ENCODE measurements at regions not wholly inside any gene's neighbourhood (a gene's known extent, or its start where the extent isn't known, plus 50 kb on each side); places are given as distances from the start of the nearest gene placed in this dataset.
"Not testable (repeated sequence)": the region's sequence is repeated elsewhere in the genome, so short reads cannot be mapped to it uniquely, and the experiment has no call there.

DNA sequence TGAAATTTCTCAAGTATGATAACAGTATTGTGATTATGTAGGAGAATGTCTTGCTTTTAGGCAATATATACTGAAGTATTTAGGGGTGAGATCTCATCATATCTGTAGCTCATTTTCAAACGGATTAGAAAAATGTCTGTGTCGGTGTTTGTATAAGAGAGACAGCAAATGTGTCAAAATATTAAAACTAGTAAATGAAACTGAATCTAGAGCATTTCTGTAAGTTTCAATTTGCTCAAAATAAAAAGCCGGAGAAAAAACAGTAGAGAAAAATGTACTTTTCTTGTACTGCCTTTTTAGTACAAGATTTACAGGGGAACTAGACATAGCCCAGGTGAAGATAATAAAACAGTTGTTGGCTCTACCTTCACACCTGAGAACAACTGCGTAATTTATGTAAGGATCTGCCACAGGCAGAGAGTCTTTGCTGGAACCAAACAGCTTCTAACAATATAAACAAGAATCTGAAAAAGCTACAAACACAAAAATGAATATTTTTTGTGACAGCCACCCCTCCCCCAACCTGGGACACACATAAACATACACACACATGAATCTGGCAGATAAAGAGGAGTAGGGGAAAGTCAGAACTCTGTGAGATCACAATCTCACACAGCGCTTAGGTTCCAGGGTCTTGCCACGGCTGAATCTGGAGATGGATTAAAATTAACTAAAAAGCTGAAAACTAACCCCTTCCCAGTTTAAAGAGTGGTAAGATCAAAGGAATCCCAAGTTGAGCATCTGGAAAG is 153.3 kb downstream of the AVL9 start:
- no peak for DNase-seq (ENCODE audit: extremely low spot score)
- CTCF ChIA-PET = no interaction called here
- POLR2A ChIA-PET = no interaction called here
- no peak for TF ChIP-seq CTBP1 (IDR thresholded peaks at IDR 0.05; ENCODE audit: borderline replicate concordance)

DNA sequence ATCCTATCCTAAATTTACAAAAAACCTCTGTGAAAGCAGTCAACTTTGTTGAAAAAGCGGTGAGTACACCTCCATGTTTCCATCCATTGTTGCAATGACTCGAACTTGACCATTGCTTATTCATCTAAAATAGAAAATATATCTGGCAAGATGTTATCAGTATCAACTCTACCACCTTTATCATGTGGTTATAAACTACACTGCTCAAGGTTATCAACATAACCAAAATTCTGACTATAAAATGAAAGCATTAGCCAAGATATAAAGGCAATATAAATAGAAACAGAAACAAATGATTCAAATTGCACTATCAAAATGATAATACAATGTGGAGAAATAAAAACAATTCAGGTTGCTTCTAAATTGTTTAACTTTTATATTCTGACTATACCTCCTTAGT is 150.0 kb downstream of the AVL9 start:
- POLR2A ChIA-PET; CTCF ChIA-PET; DNase-seq (ENCODE audit: extremely low spot score): not testable (repeated sequence)

DNA sequence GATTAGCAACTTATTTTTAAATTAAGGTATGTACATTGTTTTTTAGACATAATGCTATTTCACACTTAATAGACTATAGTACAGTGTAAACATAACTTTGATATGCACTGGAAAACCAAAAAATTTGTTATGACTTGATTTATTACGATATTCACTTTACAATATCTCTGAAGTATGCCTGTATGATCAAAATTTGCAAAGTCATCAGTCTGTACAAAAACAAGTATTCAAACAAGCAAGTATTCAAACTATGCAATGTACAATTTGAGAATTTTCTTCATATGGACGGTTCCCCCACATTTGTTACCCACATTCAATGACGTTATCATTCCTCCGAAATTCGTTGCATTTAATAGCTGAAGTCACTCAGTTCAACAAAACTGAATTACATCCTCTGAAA is 147.9 kb downstream of the AVL9 start:
- no peak for TF ChIP-seq FOXK2 (IDR thresholded peaks at IDR 0.05)
- TF ChIP-seq, protein P1, sequence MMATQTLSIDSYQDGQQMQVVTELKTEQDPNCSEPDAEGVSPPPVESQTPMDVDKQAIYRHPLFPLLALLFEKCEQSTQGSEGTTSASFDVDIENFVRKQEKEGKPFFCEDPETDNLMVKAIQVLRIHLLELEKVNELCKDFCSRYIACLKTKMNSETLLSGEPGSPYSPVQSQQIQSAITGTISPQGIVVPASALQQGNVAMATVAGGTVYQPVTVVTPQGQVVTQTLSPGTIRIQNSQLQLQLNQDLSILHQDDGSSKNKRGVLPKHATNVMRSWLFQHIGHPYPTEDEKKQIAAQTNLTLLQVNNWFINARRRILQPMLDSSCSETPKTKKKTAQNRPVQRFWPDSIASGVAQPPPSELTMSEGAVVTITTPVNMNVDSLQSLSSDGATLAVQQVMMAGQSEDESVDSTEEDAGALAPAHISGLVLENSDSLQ (IDR thresholded peaks at IDR 0.05) = no peak
- CTCF ChIA-PET = no interaction called here
- DNase-seq (ENCODE audit: extremely low spot score) = no peak
- POLR2A ChIA-PET = no interaction called here

GRCh38 chr7:32639122-32639521 is 143.8 kb downstream of the AVL9 start:
- ChIA-PET CTCF (no interaction called here), POLR2A (no interaction called here)
- no peak for DNase-seq (ENCODE audit: extremely low spot score)
- TF ChIP-seq, protein P1 (IDR thresholded peaks at IDR 0.05) = no peak
- TF ChIP-seq SP1 (IDR thresholded peaks at IDR 0.05) (no peak), CTBP1 (IDR thresholded peaks at IDR 0.05; ENCODE audit: borderline replicate concordance) (no peak), FOXA1 (IDR thresholded peaks at IDR 0.05) (no peak), HDGF (IDR thresholded peaks at IDR 0.05; ENCODE audit: borderline replicate concordance) (no peak), NFRKB (IDR thresholded peaks at IDR 0.05) (no peak), BHLHE40 (IDR thresholded peaks at IDR 0.05; ENCODE audit: borderline replicate concordance) (no peak), SUZ12 (IDR thresholded peaks at IDR 0.05) (no peak), TARDBP (IDR thresholded peaks at IDR 0.05) (no peak), ZNF384 (IDR thresholded peaks at IDR 0.05) (no peak), LEF1 (IDR thresholded peaks at IDR 0.05; ENCODE audit: borderline replicate concordance) (no peak), L3MBTL2 (conservative IDR thresholded peaks at IDR 0.05) (no peak), ELF4 (IDR thresholded peaks at IDR 0.05) (no peak)

- DNase-seq (ENCODE audit: extremely low spot score); CTCF ChIA-PET: not testable (repeated sequence)
Measured at GRCh38 chr7:32638479-32639121, 143.3 kb downstream of the AVL9 start.

More at GRCh38 chr7:32638479-32639121, 143.3 kb downstream of the AVL9 start:
- POLR2A ChIA-PET = not testable (repeated sequence)
